GM18499 (cell line): ENCODE measurements at regions not wholly inside any gene's neighbourhood (a gene's known extent, or its start where the extent isn't known, plus 50 kb on each side); places are given as distances from the start of the nearest gene placed in this dataset.

Experiments
- ATAC-seq: cut with Tn5 transposase; IDR thresholded peaks from one replicate; pipeline ENCODE4 v1.9.1; 2021; ENCODE audit warnings: moderate number of reproducible peaks; ENCODE audit not compliant: insufficient read depth, unreplicated experiment

- no peak for ATAC-seq
Measured at GRCh38 chr9:78775696-78776295, 478.9 kb downstream of the PSAT1 start.

- ATAC-seq: no peak
Measured at GRCh38 chr9:78777747-78778146, 480.8 kb downstream of the PSAT1 start.

- no peak for ATAC-seq
Measured at GRCh38 chr9:78778318-78778717, 481.4 kb downstream of the PSAT1 start.

- ATAC-seq: no peak
Measured at GRCh38 chr9:78778861-78779374, 482.0 kb downstream of the PSAT1 start.

- no peak for ATAC-seq
Measured at GRCh38 chr9:78781681-78782080, 484.8 kb downstream of the PSAT1 start.

- ATAC-seq: no peak
Measured at GRCh38 chr9:78782234-78782633, 485.3 kb downstream of the PSAT1 start.

GRCh38 chr9:78782858-78783257 is 485.9 kb downstream of the PSAT1 start:
- ATAC-seq: no peak

GRCh38 chr9:78783743-78784142 is 486.8 kb downstream of the PSAT1 start:
- no peak for ATAC-seq

GRCh38 chr9:78786794-78787193 is 489.9 kb downstream of the PSAT1 start:
- ATAC-seq: no peak

- no peak for ATAC-seq
Measured at GRCh38 chr9:78788101-78788500, 491.2 kb downstream of the PSAT1 start.

- no peak for ATAC-seq
Measured at GRCh38 chr9:78791779-78792178, 494.9 kb downstream of the PSAT1 start.

- ATAC-seq: no peak
Measured at GRCh38 chr9:78792745-78793144, 495.8 kb downstream of the PSAT1 start.

- ATAC-seq: no peak
Measured at GRCh38 chr9:78805771-78806170, 508.8 kb downstream of the PSAT1 start.

GRCh38 chr9:78806492-78807160 is 509.7 kb downstream of the PSAT1 start:
- ATAC-seq: no peak

- ATAC-seq: no peak
Measured at GRCh38 chr9:78807286-78807685, 510.4 kb downstream of the PSAT1 start.

GRCh38 chr9:78808048-78808447 is 511.1 kb downstream of the PSAT1 start:
- ATAC-seq: no peak

- ATAC-seq: no peak
Measured at GRCh38 chr9:78811622-78812276, 514.8 kb downstream of the PSAT1 start.

- ATAC-seq: no peak
Measured at GRCh38 chr9:78812665-78813064, 515.7 kb downstream of the PSAT1 start.

- ATAC-seq: no peak
Measured at GRCh38 chr9:78813602-78814180, 516.8 kb downstream of the PSAT1 start.

- ATAC-seq: peak; percentile 78
Measured at GRCh38 chr9:78821126-78821822, 524.3 kb downstream of the PSAT1 start.

- ATAC-seq: no peak
Measured at GRCh38 chr9:78826527-78826926, 529.6 kb downstream of the PSAT1 start.
